Occipital lobe (tissue), 1 donor: ENCODE measurements at regions not wholly inside any gene's neighbourhood (a gene's known extent, or its start where the extent isn't known, plus 50 kb on each side); places are given as distances from the start of the nearest gene placed in this dataset.
A peak's percentile ranks its signal among the peaks of the same experiment; 100 is the strongest.
"Not testable (repeated sequence)": the region's sequence is repeated elsewhere in the genome, so short reads cannot be mapped to it uniquely, and the experiment has no call there.

Experiments used
- DNase-seq: peaks from one replicate; lab custom pipeline; 2025; lab: John Stamatoyannopoulos, UW

DNA sequence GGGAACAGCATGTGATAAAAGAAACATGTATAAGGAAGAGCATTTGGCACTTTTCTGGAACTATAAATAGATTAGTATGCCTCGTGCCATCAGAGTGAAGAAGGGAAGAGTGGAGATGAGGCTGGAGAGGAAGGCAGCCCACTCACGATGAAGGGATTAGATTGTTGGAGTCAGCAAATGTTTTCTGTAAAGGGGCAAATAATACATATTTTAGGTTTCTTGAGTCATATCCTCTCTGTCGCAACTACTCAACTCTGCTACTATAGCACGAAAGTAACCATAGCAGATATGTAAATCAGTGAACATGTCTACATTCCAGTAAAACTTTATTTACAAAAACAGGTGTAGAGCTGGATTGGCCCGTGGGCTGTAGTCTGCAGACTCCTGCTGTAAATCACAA, 147.8 kb downstream of the TENT5C start:
- no peak for DNase-seq

DNA sequence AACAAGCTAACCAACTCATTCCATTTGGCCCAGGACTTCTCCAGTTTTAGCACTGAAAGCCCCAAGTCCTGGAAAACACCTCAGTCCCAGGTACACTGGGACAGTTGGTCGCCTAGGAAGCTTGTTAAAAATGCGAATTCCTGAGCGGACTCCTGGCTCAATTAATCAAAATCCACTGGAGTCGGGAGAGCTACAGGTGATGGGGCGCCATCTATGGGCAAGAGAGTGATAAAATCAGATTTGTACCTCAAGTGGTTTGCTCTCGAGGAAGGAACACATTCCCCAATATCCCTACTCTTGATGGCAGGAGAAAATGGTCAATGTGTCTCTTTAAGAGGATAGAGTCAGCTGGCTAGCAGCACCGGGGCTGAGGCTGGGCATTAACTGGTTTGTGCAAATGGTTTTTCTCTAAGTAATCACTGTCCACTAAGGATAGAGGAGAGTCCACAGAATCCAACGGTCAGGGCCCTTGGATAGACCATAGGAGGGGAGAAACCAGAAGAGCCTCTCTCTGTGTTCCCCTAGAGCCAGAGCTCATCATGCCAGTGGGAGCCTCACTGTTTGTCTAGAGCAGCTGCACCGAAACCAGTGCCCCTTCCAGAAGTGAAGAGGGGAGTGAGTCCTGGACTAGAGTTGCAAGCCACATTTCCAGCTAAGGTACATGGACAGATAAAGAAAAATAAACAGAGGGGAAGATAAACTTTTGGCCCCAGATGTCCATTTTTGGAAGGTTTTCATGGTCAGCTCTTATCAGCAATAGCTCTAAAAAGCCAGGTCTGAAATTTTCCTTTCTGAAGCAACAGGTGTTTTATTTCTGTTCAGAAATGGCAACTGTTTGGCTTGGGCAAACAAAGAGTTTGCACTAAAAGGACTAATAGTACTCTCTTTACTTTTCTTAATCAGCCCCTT, 148.5 kb downstream of the TENT5C start:
- DNase-seq = peak; percentile 15

DNA sequence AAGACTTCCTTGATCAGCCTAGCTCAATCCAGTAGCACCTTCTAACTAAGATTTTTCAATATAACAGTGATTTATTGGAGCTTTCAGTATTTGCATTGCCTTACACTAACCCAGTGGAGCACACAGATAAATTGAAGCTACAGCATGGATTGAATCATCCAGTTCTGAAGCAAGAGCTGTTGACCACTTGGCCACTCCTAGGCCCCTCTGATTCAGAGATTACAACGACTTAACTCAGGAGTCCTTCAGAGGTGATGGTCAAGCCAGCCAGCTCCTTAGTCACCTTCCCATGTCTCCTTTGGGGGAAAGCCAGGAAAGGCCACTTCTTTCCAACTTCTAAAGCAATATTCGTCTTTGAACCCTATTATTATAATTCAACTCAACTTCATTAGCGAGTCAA, 151.8 kb downstream of the TENT5C start:
- no peak for DNase-seq

DNA sequence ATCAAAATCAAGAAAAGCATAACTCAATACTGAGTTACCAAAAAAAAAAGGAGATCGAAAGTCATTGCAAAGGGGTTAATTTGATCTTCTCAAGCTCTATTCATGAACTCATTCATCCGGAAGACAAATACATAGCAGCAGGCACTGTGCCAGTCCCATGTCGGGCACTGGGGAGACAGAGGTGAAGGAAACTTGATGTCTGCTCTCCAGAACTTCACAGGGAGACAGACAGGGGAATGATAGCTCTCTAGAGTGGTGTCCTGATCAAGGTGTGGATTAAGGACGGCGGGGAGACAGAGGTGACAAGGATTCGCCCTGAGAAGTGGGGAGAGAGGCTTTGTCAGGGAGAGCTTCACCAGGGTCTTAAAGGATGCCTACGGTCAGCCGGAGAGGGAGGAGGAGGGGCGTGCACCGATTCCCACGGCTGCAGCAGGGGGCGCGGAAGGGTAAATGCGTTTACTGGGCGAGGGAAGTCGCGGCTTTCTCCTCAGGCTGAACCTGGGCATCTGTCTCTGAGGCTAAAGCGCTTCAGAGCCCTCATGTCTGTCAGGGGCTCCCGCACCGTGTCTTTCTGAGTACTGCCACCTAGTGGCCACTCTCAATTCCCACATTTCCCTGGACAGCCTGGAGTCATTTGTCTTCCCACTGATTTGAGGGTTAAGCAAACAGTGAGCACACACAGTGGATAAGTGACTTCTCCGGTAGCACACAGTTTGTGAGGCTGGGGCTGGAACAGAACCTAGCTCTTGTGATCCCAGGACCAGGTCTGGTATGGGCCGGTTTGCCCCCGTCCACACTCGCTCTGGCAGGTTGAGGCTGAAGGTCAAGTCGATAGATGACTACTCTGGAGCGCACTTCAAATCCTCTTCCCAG, 152.8 kb downstream of the TENT5C start:
- DNase-seq = peak; percentile 51

DNA sequence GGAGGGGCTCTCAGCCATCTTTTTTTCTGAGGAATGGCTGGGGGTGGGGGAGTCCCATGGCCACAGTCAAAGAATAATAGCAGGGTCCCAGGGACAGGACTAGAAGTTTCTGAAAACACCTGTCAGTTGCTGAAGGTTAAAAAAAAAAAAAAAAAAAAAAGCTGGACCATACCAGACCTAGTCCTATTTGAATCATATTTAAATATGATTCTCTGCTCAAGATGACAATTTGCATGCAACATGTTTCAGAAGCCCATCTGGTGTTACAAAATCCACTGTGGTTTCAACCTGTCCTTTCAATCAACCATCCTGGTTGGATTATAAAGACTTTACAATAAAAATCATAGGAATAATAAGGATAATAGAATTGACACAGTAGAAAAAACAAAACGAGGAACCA, 153.7 kb downstream of the TENT5C start:
- no peak for DNase-seq

DNA sequence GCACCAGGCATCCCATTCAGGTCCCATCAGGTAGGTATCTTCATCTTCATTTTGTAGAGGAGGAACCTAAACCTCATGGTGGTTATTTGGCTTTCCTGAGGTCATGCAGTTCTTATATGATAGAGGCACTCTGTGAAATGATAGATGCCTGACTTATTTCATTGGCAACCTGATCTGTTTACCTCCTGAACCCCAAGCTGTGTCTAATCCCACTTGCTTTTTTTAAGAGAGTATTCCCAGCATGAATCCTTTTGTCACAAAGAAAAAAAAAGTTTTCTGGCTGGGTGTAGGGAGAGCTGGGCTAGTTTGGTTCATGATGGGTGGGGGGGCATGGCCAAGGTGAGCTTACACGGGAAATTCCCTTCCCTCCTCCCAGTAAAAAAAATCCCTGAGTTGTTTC, 154.2 kb downstream of the TENT5C start:
- DNase-seq = no peak

DNA sequence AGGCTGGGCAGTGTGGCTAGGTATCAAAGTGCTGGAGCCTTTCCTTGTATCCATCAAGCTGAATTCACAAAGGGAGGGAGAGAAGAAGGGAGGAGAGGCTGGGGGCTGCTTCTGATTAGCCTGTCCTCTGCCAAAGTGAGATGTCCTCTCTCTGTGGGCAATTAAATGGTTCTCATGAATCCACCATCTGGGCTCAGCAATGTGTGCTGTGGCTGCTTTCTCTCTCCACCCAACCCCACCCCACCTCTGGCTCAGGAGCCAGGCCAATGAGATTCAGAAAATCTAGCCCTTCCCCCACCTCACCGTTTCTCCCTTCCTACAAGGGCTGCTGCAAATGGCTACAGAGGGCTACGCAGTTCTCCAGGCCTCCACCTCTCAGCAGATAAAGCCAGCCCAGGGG, 154.6 kb downstream of the TENT5C start:
- DNase-seq = no peak

DNA sequence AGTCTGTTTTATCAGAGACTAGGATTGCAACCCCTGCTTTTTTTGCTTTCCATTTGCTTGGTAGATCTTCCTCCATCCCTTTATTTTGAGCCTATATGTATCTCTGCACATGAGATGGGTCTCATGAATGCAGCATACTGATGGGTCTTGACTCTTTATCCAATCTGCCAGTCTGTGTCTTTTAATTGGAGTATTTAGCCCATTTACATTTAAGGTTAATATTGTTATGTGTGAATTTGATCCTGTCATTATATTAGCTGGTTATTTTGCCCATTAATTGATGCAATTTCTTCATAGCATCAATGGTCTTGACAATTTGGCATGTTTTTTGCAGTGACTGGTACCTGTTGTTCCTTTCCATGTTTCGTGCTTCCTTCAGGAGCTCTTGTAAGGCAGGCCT, 161.7 kb downstream of the GDAP2 start:
- not testable (repeated sequence) for DNase-seq

DNA sequence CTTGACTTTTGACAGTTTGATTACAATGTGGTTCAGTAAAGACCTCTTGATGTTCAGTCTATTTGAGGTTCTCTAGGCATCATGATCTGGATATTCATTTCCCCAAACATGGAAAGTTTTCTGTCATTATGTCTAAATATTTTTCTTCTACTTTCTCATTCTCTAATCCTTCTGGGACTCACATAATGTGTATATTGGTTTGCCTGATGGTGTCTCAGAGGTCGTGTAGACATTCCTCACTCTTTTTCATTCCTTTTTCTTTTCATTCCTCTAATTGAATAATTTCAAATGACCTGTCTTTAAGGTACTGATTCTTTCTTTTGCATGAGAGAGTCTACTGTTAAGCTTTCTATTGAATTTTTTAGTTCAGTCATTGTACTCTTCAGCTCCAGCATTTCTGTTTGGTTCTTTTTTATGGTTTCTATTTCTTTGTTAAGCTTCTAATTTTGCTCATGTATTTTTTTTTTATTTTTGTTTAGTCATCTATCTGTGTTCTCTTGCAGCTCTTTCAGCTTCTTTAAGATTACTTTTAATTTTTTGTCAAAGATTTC, 158.4 kb downstream of the GDAP2 start:
- no peak for DNase-seq

DNA sequence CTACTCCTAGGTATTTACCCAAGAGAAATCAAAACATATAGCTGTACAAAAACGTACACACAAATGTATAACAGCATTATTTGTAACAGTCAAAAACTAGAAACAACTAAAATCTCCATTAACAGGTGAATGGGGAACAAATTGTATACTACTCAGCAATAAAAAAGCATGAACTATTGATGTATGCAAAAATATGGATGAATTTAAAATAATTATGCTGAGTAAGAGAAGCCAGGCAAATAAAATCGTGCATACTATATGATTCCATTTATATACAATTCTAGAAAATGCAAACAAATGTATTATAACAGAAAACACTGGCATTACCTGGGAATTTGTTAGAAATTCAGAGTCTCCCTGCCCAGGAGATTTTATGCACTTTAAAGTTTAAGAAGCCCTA, 150.1 kb downstream of the GDAP2 start:
- DNase-seq = no peak

DNA sequence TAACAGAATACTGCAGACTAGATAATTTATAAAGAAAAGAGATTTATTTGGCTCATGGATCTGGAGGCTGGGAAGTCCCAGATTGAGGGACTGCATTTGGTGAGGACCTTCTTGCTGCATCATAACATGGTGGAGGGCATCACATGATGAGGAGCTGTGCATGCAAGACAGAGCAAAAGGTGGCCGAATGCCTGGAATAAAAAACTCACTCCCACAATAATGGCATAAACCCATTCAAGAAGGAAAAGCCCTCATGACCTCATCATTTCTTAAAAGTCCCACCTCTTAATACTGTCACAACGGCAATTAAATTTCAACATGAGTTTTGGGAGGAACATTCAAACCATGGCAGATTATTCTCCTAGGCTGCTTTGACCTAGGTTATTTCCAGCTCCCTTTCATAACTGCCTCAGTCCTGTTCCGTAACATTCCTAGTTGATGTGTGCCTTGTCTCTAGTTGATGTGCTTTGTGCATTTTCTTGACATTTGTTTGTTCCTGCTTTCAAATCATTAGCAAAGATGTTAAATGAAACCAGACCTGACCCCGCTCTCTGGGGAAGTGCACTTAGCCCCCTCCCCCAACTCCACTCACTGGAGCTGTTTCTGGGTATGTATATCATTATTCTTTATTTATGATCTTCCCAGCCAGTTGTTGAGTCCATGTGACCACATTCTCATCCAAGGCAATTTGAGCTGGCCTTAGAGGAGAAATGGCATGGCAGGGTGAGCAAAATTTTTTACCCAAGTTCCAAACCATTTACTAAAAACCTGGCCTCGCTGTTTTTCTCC, 148.5 kb downstream of the GDAP2 start:
- DNase-seq = no peak

DNA sequence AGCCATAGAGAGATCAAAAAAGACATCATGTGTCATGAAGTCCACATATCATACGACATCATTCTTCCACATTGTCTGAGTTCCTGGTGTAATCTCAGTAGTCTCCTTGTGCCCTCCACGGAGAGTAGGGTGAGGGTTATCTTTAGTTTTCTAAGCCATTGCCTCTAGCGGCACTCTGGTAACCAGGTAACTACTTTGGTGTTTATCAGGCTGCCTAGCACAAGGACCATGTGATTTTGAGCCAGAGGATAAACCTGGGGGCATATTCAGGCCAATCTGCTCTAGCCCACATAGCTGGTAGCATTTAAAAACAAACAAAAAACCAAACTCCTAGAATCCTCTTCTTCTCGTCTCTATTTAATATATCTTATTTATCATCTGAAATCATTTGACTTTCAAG, 147.4 kb downstream of the GDAP2 start:
- no peak for DNase-seq

DNA sequence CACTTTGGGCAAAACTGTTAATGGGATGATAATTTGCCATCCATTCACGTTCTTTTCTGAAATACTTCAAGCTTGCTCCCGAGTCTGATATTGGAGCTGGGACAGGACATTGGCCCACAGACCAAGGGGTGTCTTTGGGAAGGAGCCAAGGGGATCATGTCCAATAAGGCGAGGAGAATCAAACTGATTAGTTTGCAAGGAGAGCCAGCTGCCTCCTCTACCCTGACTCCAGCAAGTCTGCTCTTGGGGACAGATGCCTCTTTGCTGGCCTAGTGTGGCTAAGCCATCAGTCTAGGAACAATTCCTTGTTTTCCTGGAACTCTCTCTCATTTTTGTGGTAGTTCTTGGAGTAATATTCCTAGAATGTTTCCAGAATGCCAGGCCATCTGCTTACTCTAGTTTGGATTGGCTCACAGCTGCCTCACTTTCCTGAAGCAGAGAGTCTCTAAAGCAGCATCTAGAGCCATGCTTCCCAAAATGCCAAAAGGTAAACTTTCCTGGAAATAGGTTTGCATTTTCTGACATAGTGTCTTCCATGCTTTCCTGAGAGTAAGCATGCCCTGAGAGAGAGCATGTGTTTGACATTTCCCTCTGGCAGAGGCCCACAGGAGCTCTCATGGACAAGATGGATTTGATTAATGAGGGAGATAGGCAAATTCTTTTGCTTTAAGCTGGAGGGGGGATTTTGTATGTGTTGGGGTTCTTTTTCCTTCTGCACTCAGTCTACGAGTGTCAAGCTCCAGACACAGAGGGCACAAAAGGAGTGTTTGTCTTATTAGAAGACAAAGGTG, 145.6 kb downstream of the GDAP2 start:
- DNase-seq = no peak

DNA sequence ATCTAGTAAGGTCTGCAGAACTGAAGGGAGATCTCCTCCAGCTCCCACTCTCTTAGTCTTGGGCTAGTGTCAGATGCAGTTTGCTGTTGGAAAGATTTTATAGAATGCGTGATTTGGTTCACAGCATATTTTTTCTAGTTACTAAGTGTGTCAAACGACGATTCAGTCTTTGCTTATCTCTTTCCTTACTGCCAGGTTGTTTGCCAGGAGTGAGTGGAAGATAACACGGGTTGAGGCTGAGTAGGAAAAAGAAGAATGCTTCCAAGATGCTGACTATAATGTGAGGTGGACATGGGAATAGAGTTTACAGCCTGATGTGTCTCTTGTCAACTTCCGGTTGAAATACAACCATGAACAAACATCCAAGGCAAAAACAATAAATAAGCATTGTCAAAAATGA, 141.4 kb downstream of the GDAP2 start:
- DNase-seq = no peak

DNA sequence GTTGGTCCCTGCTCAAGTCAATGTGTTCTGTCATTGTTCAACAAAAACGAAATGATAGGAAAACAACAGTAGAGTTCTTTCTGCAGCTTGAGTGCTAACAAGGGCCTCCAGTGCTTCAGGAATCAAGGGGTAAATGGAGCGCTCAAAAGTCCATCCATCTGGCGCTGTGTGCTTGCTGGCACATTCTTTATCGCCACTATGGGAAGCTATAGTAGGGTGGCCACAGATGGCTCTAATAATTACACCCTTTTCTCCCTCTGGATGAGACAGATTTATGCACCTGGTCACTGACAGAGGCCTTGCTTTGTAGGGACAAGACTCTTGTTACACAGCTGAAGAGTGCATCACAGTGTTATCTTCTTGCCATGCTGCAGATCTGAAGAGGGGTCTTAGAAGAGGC, 136.0 kb downstream of the GDAP2 start:
- DNase-seq = no peak

DNA sequence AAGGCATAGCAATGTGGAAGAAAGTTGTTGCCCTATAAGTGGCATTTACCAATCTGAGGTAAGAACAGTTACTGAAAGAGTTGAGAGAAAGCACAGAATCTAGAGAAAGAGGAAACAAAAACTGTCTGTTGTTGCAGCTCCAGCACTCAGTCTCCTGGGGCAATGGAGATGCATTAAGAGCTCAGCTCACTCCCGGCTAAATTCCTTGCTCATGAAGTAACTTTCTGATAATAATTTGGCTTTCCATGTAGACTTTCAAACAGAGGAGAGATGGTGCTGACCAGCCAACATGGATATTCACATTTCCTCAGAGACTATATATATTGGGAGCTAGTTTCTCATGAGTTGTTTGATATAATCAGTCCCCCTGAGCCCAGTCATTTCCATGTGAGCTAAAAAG, 135.3 kb downstream of the GDAP2 start:
- no peak for DNase-seq

DNA sequence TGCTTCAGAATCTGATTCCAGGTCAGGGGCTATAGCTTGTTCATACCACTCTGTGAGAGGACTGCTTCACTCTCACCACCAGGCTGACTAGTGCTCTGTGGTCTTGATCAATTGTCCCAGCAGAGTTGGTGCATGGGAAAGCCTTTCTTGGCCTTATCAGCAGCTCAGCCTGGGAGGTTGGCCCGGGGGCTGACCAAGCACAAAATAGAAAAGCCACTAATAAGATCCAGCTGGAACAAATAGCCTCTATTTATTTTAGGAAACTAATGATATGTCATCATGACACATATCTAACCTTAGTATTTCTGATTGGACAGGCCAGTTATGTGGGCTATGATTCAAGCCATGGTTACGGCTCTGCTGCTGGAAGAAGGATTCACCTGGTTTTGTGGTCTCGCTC, 134.2 kb downstream of the GDAP2 start:
- DNase-seq = no peak

DNA sequence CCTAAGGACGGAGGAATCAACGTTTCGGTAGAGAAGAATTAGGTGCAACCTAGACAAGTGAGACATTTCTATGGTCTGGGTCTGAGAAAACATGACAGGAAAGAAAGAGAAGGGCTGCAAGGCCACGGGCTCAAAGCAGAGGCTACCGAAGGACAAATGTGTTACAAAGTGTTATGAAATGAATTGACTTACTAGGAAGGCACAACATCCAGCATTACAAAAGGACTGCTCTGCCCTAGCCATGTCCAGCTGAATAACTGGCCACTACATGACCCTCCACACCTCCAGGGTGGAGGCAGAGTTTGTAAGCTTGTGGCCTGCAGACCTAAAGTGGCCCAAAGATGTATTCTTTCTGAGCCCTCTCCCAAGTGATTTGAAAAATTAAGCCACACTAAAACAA, 133.6 kb downstream of the GDAP2 start:
- no peak for DNase-seq

DNA sequence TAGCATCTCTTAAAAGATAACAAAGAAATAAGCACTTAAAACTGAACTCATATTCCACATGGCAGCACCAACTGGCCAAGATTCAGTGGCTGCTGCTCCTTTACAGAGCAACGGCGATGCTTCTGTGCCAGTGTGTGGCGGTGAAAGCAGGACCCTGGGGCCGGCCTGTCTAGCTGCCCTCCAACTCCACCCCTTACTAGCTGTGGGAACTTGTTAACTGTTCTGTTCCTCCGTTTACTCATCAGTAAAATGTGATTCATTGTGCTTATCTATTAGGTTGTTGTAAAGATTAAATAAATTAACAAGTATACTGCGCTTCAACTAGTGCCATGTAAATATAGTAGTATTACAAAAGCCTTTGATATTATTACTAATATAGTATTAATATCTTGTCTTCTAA, 133.2 kb downstream of the GDAP2 start:
- DNase-seq = no peak

DNA sequence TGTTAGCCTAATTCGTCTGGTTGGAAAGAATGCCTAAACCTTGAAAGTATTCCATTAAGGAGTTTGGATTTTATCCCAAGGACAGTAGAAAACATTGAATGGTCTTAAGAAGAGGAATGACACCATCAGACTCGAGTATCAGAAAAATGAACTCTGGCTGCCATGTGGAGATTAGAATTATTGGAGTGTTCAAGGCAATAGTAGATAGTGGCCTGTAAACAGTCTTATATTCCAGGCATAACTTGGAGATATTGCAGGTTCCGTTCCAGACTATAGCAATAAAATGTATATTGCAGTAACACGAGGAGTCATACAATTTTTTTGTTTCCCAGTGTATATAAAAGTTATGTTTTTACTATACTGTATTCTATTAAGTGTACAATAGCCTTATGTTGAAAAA, 130.9 kb downstream of the GDAP2 start:
- no peak for DNase-seq
